Hepatic stellate cell (primary cell): ENCODE measurements at regions not wholly inside any gene's neighbourhood (a gene's known extent, or its start where the extent isn't known, plus 50 kb on each side); places are given as distances from the start of the nearest gene placed in this dataset.
"Not testable (repeated sequence)": the region's sequence is repeated elsewhere in the genome, so short reads cannot be mapped to it uniquely, and the experiment has no call there.

ENCODE experiments used
- DNase-seq: peaks from one replicate; pipeline ENCODE4 v3.0.0; 2011; ENCODE audit warnings: low spot score

- no peak for DNase-seq
Observed at GRCh38 chr4:31016322-31017061, 296.3 kb downstream of the PCDH7 start.

- DNase-seq = no peak
Observed at GRCh38 chr4:31020363-31020762, 300.2 kb downstream of the PCDH7 start.

GRCh38 chr4:31021008-31021407, 300.8 kb downstream of the PCDH7 start:
- no peak for DNase-seq

GRCh38 chr4:31022702-31023101, 302.5 kb downstream of the PCDH7 start:
- no peak for DNase-seq

GRCh38 chr4:31023109-31023508, 302.9 kb downstream of the PCDH7 start:
- no peak for DNase-seq

GRCh38 chr4:31023742-31024141, 303.6 kb downstream of the PCDH7 start:
- DNase-seq = no peak

GRCh38 chr4:31024781-31025180, 304.6 kb downstream of the PCDH7 start:
- DNase-seq = not testable (repeated sequence)

GRCh38 chr4:31026256-31026655, 306.1 kb downstream of the PCDH7 start:
- DNase-seq = no peak

- DNase-seq = no peak
Observed at GRCh38 chr4:31034550-31034949, 314.4 kb downstream of the PCDH7 start.

- no peak for DNase-seq
Observed at GRCh38 chr4:31035761-31036160, 315.6 kb downstream of the PCDH7 start.

- no peak for DNase-seq
Observed at GRCh38 chr4:31037703-31038102, 317.5 kb downstream of the PCDH7 start.

GRCh38 chr4:31039382-31039781, 319.2 kb downstream of the PCDH7 start:
- no peak for DNase-seq

GRCh38 chr4:31040106-31040505, 319.9 kb downstream of the PCDH7 start:
- DNase-seq = no peak

- DNase-seq = no peak
Observed at GRCh38 chr4:31041385-31041784, 321.2 kb downstream of the PCDH7 start.

GRCh38 chr4:31041853-31042252, 321.7 kb downstream of the PCDH7 start:
- DNase-seq = no peak

- DNase-seq = no peak
Observed at GRCh38 chr4:31043382-31044062, 323.4 kb downstream of the PCDH7 start.

GRCh38 chr4:31045151-31045550, 325.0 kb downstream of the PCDH7 start:
- DNase-seq = no peak

- no peak for DNase-seq
Observed at GRCh38 chr4:31045724-31046318, 325.7 kb downstream of the PCDH7 start.

GRCh38 chr4:31051151-31051550, 331.0 kb downstream of the PCDH7 start:
- no peak for DNase-seq

GRCh38 chr4:31051565-31051964, 331.4 kb downstream of the PCDH7 start:
- DNase-seq = no peak

- DNase-seq = no peak
Observed at GRCh38 chr4:31052519-31052918, 332.4 kb downstream of the PCDH7 start.

- no peak for DNase-seq
Observed at GRCh38 chr4:31053451-31053850, 333.3 kb downstream of the PCDH7 start.

- no peak for DNase-seq
Observed at GRCh38 chr4:31054295-31054694, 334.1 kb downstream of the PCDH7 start.
